ENCODE measurements at regions not wholly inside any gene's neighbourhood (a gene's known extent, or its start where the extent isn't known, plus 50 kb on each side); places are given as distances from the start of the nearest gene placed in this dataset.

DNA sequence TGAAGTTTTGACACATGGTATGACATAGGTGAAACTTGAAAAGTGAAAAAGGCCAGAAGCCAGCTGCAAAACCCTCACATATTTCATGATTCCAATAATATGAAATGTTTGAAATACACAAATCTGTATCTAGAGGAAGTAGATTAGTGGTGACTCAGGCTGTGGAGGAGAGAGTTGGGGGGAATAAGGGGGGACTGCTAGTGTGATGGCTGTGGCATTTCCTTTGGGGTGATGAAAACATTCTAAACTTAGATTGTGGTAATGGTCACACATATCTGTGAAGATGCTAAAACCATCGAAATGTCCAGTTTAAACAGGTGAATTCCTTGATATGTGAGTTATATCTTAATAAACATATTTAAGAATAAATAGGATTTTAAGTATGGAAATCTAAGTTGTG, 343.5 kb upstream of the SFRP2 start:
- ATAC-seq (no peak), FAIRE-seq (no peak), DNase-seq (no peak)
- TF ChIP-seq, protein P1, sequence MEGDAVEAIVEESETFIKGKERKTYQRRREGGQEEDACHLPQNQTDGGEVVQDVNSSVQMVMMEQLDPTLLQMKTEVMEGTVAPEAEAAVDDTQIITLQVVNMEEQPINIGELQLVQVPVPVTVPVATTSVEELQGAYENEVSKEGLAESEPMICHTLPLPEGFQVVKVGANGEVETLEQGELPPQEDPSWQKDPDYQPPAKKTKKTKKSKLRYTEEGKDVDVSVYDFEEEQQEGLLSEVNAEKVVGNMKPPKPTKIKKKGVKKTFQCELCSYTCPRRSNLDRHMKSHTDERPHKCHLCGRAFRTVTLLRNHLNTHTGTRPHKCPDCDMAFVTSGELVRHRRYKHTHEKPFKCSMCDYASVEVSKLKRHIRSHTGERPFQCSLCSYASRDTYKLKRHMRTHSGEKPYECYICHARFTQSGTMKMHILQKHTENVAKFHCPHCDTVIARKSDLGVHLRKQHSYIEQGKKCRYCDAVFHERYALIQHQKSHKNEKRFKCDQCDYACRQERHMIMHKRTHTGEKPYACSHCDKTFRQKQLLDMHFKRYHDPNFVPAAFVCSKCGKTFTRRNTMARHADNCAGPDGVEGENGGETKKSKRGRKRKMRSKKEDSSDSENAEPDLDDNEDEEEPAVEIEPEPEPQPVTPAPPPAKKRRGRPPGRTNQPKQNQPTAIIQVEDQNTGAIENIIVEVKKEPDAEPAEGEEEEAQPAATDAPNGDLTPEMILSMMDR (IDR thresholded peaks at IDR 0.05), result no peak
- Histone ChIP-seq H3K27ac (no peak overlapping the region), H3K36me3 (no peaks in the 10 kb centered on the region), H3K4me3 (no peak overlapping the region), H3K9me3 (no peaks in the 10 kb centered on the region), H3K4me1 (no peaks in the 10 kb centered on the region), H3K27me3 (no peaks in the 10 kb centered on the region)
- intact Hi-C loops (cut with DNase I), result no loop called here
- 77 to 91% methylated on average over 1 of the region's 1 CpG for WGBS, 2 donors

DNA sequence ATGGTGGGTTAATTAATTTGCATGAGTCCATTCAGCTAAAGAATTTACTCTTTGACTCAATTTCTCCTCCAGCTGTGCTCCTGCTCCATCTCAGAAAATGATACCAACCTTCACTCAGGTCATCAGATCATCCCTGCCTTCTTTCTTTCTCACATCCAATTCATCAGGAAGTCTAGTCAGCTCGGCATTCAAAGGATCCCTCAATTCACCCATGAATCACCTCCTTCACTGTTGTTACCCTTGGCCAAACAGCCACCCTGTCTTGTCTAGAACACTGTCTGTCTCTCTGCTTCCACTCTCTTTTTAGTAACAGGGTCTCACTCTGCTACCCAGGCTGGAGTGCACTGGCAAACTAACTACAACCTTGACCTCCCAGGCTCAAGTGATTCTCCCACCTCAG, 337.4 kb upstream of the SFRP2 start:
- no peak for ATAC-seq
- DNase-seq, result no peak
- H3K27ac ChIP-seq, result no peak overlapping the region
- intact Hi-C loops (cut with DNase I), result no loop called here
- no peaks in the 10 kb centered on the region for H3K4me1 ChIP-seq
- H3K9me3 ChIP-seq, result no peaks in the 10 kb centered on the region
- TF ChIP-seq, protein P1 (IDR thresholded peaks at IDR 0.05), result no peak
- no peaks in the 10 kb centered on the region for H3K27me3 ChIP-seq
- no peaks in the 10 kb centered on the region for H3K36me3 ChIP-seq
- WGBS, 2 donors, result 91 to 100% methylated on average over 1 of the region's 1 CpG
- FAIRE-seq, result no peak
- no peak overlapping the region for H3K4me3 ChIP-seq

DNA sequence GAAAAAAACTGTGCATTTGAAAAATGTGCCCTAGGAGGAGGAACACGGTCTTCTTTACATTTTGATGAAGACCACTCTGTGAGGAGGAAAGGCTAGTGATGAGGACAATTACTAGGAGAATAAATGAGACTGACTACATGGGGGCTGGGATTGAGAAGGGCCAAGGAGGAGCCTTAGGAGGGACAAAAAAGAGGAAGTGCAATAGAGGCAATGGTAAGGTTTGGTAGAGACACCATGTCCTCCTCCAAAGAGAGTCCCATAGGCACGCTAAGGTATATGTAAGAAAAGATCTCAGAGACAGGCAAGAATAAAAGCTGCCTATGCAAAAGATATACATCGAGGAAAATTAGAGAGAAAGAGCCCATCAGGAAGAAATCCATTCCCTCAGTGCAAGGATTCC, 336.5 kb upstream of the SFRP2 start:
- TF ChIP-seq, protein P1 (IDR thresholded peaks at IDR 0.05), result no peak
- Histone ChIP-seq H3K9me3 (no peaks in the 10 kb centered on the region), H3K4me1 (no peaks in the 10 kb centered on the region), H3K36me3 (no peaks in the 10 kb centered on the region), H3K27ac (no peak overlapping the region), H3K4me3 (no peak overlapping the region), H3K27me3 (no peaks in the 10 kb centered on the region)
- intact Hi-C loops (cut with DNase I), result no loop called here
- WGBS, 2 donors, result 95 to 96% methylated on average over 3 of the region's 3 CpGs
- ATAC-seq (no peak), FAIRE-seq (no peak), DNase-seq (no peak)

DNA sequence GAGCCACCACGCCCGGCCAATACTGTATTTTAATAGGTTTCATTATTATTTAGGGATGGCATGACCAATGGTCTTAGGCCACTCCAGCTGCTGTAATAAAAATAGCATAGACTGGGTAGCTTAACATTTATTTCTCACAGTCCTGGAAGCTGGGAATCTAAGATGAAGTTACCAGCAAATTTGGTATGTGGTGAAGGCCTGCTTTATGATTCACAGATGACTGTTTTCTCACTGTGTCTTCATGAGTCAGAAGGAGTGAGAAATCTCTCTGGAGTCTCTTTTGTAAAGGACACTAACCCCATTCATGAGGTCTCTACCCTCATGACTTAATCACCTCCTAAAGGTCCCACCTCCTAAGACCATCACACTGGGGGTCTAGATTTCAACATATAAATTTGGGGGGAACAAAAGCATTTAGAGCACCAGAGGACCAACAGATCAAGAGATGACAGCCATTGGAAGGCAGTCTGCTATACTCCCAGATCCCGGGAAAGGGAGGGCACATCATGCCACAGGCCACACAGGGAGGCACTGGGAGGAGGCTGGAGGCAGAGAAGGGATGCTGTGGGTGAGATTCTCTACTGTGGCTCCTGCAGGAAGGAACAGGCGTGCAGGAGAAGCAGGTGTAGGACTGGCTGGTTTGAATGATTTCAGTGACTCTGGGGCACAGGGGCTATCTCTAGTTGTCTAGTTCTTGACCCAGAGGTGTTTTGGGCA, 335.8 kb upstream of the SFRP2 start:
- H3K4me1 ChIP-seq, result no peaks in the 10 kb centered on the region
- no peaks in the 10 kb centered on the region for H3K36me3 ChIP-seq
- 65 to 72% methylated on average over 4 of the region's 4 CpGs for WGBS, 2 donors
- H3K4me3 ChIP-seq, result no peak overlapping the region
- ATAC-seq (no peak), DNase-seq (no peak), FAIRE-seq (no peak)
- H3K27me3 ChIP-seq, result no peaks in the 10 kb centered on the region
- H3K9me3 ChIP-seq, result no peaks in the 10 kb centered on the region
- intact Hi-C loops (cut with DNase I), result no loop called here
- TF ChIP-seq, protein P1 (IDR thresholded peaks at IDR 0.05), result no peak
- no peak overlapping the region for H3K27ac ChIP-seq

DNA sequence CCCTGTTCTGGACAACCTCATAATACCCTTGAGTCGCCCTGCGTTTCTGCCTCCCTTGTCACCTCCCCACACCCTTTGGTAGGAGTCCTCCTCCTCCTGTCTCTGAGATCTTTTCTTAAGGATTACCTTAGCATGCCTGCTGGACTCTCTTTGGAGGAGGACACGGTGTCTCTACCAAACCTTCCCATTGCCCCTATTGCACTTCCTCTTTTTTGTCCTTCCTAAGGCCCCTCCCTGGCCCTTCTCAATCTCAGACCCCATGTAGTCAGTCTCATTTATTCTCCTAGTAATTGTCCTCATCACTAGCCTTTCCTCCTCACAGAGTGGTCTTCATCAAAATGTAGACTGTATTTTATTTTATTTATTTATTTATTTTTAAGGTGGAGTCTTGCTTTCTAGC, 335.0 kb upstream of the SFRP2 start:
- DNase-seq (no peak), FAIRE-seq (no peak), ATAC-seq (no peak)
- intact Hi-C loops (cut with DNase I), result no loop called here
- H3K4me3 ChIP-seq, result no peak overlapping the region
- no peaks in the 10 kb centered on the region for H3K9me3 ChIP-seq
- no peaks in the 10 kb centered on the region for H3K4me1 ChIP-seq
- TF ChIP-seq, protein P1 (IDR thresholded peaks at IDR 0.05), result no peak
- 90 to 91% methylated on average over 3 of the region's 3 CpGs for whole genome bisulfite sequencing, 2 donors
- no peak overlapping the region for H3K27ac ChIP-seq
- H3K27me3 ChIP-seq, result no peaks in the 10 kb centered on the region
- H3K36me3 ChIP-seq, result no peaks in the 10 kb centered on the region
